Brain microvascular endothelial cell (primary cell): ENCODE measurements at regions not wholly inside any gene's neighbourhood (a gene's known extent, or its start where the extent isn't known, plus 50 kb on each side); places are given as distances from the start of the nearest gene placed in this dataset.

Experiments
- DNase-seq: peaks from one replicate; pipeline ENCODE4 v3.0.0-alpha.2; 2020
- H3K27ac ChIP-seq: fragments of 250-450 bp; sonication (Bioruptor Pico); 2 replicates; pipeline ENCODE4 v1.5.1; 2020; ENCODE audit warnings: mild to moderate bottlenecking, moderate library complexity
- H3K27me3 ChIP-seq: fragments of 250-450 bp; sonication (Bioruptor Pico); replicated peaks from 2 replicates; pipeline ENCODE4 v1.5.1; 2020; ENCODE audit warnings: mild to moderate bottlenecking
- H3K36me3 ChIP-seq: fragments of 250-450 bp; sonication (Bioruptor Pico); replicated peaks from 2 replicates; pipeline ENCODE4 v1.5.1; 2020; ENCODE audit warnings: mild to moderate bottlenecking
- H3K4me3 ChIP-seq: 2 replicates; pipeline ENCODE4 v1.5.1; 2011; ENCODE audit warnings: low read depth, mild to moderate bottlenecking, control low read depth, low read length, moderate library complexity
- CTCF ChIP-seq: IDR thresholded peaks from 2 replicates; pipeline ENCODE4 v1.5.1; 2011; ENCODE audit warnings: low read depth, mild to moderate bottlenecking, moderate library complexity, low read length, control low read depth, inconsistent platforms; ENCODE audit errors: missing control alignments
- in situ Hi-C: cut with HindIII; loops from 2 replicates; pipeline ENCODE4 v1.10.0; 2017; ENCODE audit warnings: low sequenced_read_pairs, low pct_ligation_motif_present

- Histone ChIP-seq H3K27me3 (no peaks in the 10 kb centered on the region), H3K36me3 (no peaks in the 10 kb centered on the region), H3K4me3 (no peak overlapping the region), H3K27ac (no peak overlapping the region)
- no peak for TF ChIP-seq CTCF
- in situ Hi-C loops, result no loop called here
- DNase-seq, result no peak
Measured at GRCh38 chr10:83960125-83960524, 179.2 kb upstream of the GHITM start.

GRCh38 chr10:83961620-83962019 lies 177.7 kb upstream of the GHITM start:
- no peak for DNase-seq
- Histone ChIP-seq H3K36me3 (no peaks in the 10 kb centered on the region), H3K27ac (no peak overlapping the region), H3K4me3 (no peak overlapping the region), H3K27me3 (no peaks in the 10 kb centered on the region)
- in situ Hi-C loops, result no loop called here
- TF ChIP-seq CTCF, result no peak

- Histone ChIP-seq H3K27me3 (no peaks in the 10 kb centered on the region), H3K4me3 (no peak overlapping the region), H3K36me3 (no peaks in the 10 kb centered on the region), H3K27ac (no peak overlapping the region)
- in situ Hi-C loops, result no loop called here
- no peak for TF ChIP-seq CTCF
- DNase-seq, result no peak
Measured at GRCh38 chr10:83963446-83963845, 175.9 kb upstream of the GHITM start.

GRCh38 chr10:83965473-83965872 lies 173.8 kb upstream of the GHITM start:
- in situ Hi-C loops, result no loop called here
- Histone ChIP-seq H3K27ac (no peak overlapping the region), H3K36me3 (no peaks in the 10 kb centered on the region), H3K27me3 (no peaks in the 10 kb centered on the region), H3K4me3 (no peak overlapping the region)
- no peak for DNase-seq
- no peak for TF ChIP-seq CTCF

GRCh38 chr10:83968052-83968451 lies 171.3 kb upstream of the GHITM start:
- DNase-seq, result no peak
- in situ Hi-C loops, result no loop called here
- Histone ChIP-seq H3K27ac (no peak overlapping the region), H3K36me3 (no peaks in the 10 kb centered on the region), H3K27me3 (no peaks in the 10 kb centered on the region), H3K4me3 (no peak overlapping the region)
- no peak for TF ChIP-seq CTCF

- no peak overlapping the region for H3K27ac ChIP-seq
- in situ Hi-C loops, result no loop called here
Measured at GRCh38 chr10:83978681-83979383, 160.5 kb upstream of the GHITM start.

More at GRCh38 chr10:83978681-83979383, 160.5 kb upstream of the GHITM start:
- H3K36me3 ChIP-seq, result no peaks in the 10 kb centered on the region
- DNase-seq, result no peak
- TF ChIP-seq CTCF, result no peak
- no peak overlapping the region for H3K4me3 ChIP-seq
- no peaks in the 10 kb centered on the region for H3K27me3 ChIP-seq
